Vagina (tissue), 2 donors: ENCODE measurements at regions not wholly inside any gene's neighbourhood (a gene's known extent, or its start where the extent isn't known, plus 50 kb on each side); places are given as distances from the start of the nearest gene placed in this dataset.
A peak's percentile ranks its signal among the peaks of the same experiment; 100 is the strongest.

ENCODE experiments used
- CTCF ChIP-seq, 3 experiments: fragments of 450-650 bp in 2 of 3; fragments of 200-600 bp in 1 of 3; sonication (generic) in 1 of 3; IDR thresholded peaks; one replicate each; pipeline ENCODE4 v1.5.1; 2017 to 2019; ENCODE audit warnings: antibody characterized with exemption in 3 of 3, mild to moderate bottlenecking in 2 of 3, moderate library complexity in 2 of 3
- POLR2A ChIP-seq, 2 donors: fragments of 450-650 bp; IDR thresholded peaks; one replicate each; pipeline ENCODE4 v1.6.1; 2017; ENCODE audit warnings: antibody characterized with exemption in 2 of 2, mild to moderate bottlenecking in 2 of 2, moderate library complexity in 2 of 2
- POLR2AphosphoS5 ChIP-seq, 2 donors: sonication (generic); formaldehyde crosslinking; IDR thresholded peaks; one replicate each; pipeline ENCODE4 v1.9.0; 2017; ENCODE audit warnings: antibody characterized with exemption in 2 of 2, mild to moderate bottlenecking in 2 of 2, low read depth in 1 of 2; ENCODE audit not compliant: insufficient read depth in 1 of 2

- TF ChIP-seq CTCF (IDR thresholded peaks at IDR 0.05) (no peak), POLR2A (IDR thresholded peaks at IDR 0.05) (no peak), POLR2AphosphoS5 (IDR thresholded peaks at IDR 0.05; ENCODE audit: insufficient read depth in 1 of 2, low read depth in 1 of 2) (peak in 1 of 2 donors; percentile 10)
These were observed 276.8 kb downstream of the ADGRD1 start for GRCh38 chr12:131230340-131231031.
